IMR-90 (cell line): ENCODE measurements at regions not wholly inside any gene's neighbourhood (a gene's known extent, or its start where the extent isn't known, plus 50 kb on each side); places are given as distances from the start of the nearest gene placed in this dataset.

Source experiments
- ATAC-seq: fragments of 200-7000 bp; cut with Tn5 transposase; 2 replicates; pipeline ENCODE4 v1.9.1; 2020; ENCODE audit warnings: low read depth, mild to moderate bottlenecking, moderate library complexity
- BruUV-seq: library from RNA; stranded (reverse); fragments of 400-500 nt; replicated peaks from 2 replicates; lab custom pipeline; 2021; lab: Mats Ljungman, UMichigan
- CTCF ChIA-PET: fragments of 300-600 bp; formaldehyde crosslinking; extraction: SDS; loops from one replicate; lab custom pipeline; 2021; ENCODE audit warnings: antibody characterized with exemption; lab: Yijun Ruan, JAX
- POLR2A ChIA-PET: fragments of 300-600 bp; sonication (Branson Sonifier 250); formaldehyde crosslinking; loops from one replicate; lab custom pipeline; 2022; ENCODE audit warnings: antibody characterized with exemption; ENCODE audit not compliant: unreplicated experiment; lab: Charles Lee
- DNase-seq: peaks from one replicate; pipeline ENCODE4 v3.0.0; 2013
- H2AFZ ChIP-seq: replicated peaks from 2 replicates; pipeline ENCODE3; 2013; ENCODE audit warnings: low read length, mild to moderate bottlenecking; ENCODE audit not compliant: poor library complexity
- H2AK5ac ChIP-seq: 2 replicates; pipeline ENCODE4 v1.6.1; 2013; ENCODE audit warnings: low read depth, low read length, inconsistent platforms
- H2AK9ac ChIP-seq: replicated peaks from 2 replicates; pipeline ENCODE3; 2013; ENCODE audit warnings: mild to moderate bottlenecking, low read depth, low read length, moderate library complexity; ENCODE audit not compliant: poor library complexity
- H2BK120ac ChIP-seq: 2 replicates; pipeline ENCODE4 v1.6.1; 2013; ENCODE audit warnings: low read depth, low read length, inconsistent platforms
- H2BK15ac ChIP-seq: 3 replicates; pipeline ENCODE4 v1.6.1; 2013; ENCODE audit warnings: low read depth, low read length, inconsistent platforms
- H2BK20ac ChIP-seq: 2 replicates; pipeline ENCODE4 v1.6.1; 2013; ENCODE audit warnings: low read depth, mild to moderate bottlenecking, inconsistent platforms, low read length, moderate library complexity
- H2BK5ac ChIP-seq: 2 replicates; pipeline ENCODE4 v1.6.1; 2013; ENCODE audit warnings: mild to moderate bottlenecking, low read depth, low read length, inconsistent platforms; ENCODE audit not compliant: poor library complexity, severe bottlenecking
- H3K14ac ChIP-seq: replicated peaks from 2 replicates; pipeline ENCODE4 v1.6.1; 2013; ENCODE audit warnings: low read depth, low read length, inconsistent platforms
- H3K18ac ChIP-seq: 2 replicates; pipeline ENCODE4 v1.6.1; 2013; ENCODE audit warnings: low read depth, low read length, control low read depth
- H3K23ac ChIP-seq: 2 replicates; pipeline ENCODE4 v1.6.1; 2013; ENCODE audit warnings: low read depth, low read length, inconsistent platforms
- H3K27ac ChIP-seq: 2 replicates; pipeline ENCODE4 v1.5.1; 2013; ENCODE audit warnings: mild to moderate bottlenecking, control low read depth, low read length; ENCODE audit not compliant: insufficient read depth
- H3K27me3 ChIP-seq: 2 replicates; pipeline ENCODE4 v1.6.1; 2013; ENCODE audit warnings: low read length; ENCODE audit not compliant: control insufficient read depth, insufficient read depth
- H3K36me3 ChIP-seq: 2 replicates; pipeline ENCODE4 v1.6.1; 2013; ENCODE audit warnings: low read length, mixed read lengths; ENCODE audit not compliant: control insufficient read depth, insufficient read depth
- H3K4ac ChIP-seq: 2 replicates; pipeline ENCODE4 v1.6.1; 2013; ENCODE audit warnings: low read depth, low read length, inconsistent platforms
- H3K4me1 ChIP-seq: 2 replicates; pipeline ENCODE4 v1.6.1; 2013; ENCODE audit warnings: low read length, mixed read lengths; ENCODE audit not compliant: control insufficient read depth, insufficient read depth
- H3K4me2 ChIP-seq: 2 replicates; pipeline ENCODE4 v1.6.1; 2013; ENCODE audit warnings: low read depth, mild to moderate bottlenecking, control low read depth, low read length, moderate library complexity
- H3K4me3 ChIP-seq: 2 replicates; pipeline ENCODE4 v1.5.1; 2013; ENCODE audit warnings: low read depth, mild to moderate bottlenecking, control low read depth, low read length, moderate library complexity; ENCODE audit not compliant: insufficient read depth
- H3K56ac ChIP-seq: 2 replicates; pipeline ENCODE4 v1.6.1; 2013; ENCODE audit warnings: low read length, inconsistent platforms; ENCODE audit not compliant: insufficient read depth; ENCODE audit errors: extremely low read depth
- H3K79me1 ChIP-seq, 2 experiments: 2 replicates each; pipeline ENCODE4 v1.6.1; 2013; ENCODE audit warnings: low read length in 2 of 2, inconsistent platforms in 1 of 2, low read depth in 1 of 2
- H3K9ac ChIP-seq: 2 replicates; pipeline ENCODE4 v1.6.1; 2013; ENCODE audit warnings: low read depth, low read length, control low read depth
- H3K9me1 ChIP-seq: 2 replicates; pipeline ENCODE4 v1.6.1; 2013; ENCODE audit warnings: low read length, inconsistent platforms; ENCODE audit not compliant: insufficient read depth
- H3K9me3 ChIP-seq: 2 replicates; pipeline ENCODE4 v1.6.1; 2013; ENCODE audit warnings: low read length; ENCODE audit not compliant: control insufficient read depth, insufficient read depth
- H4K20me1 ChIP-seq: 2 replicates; pipeline ENCODE4 v1.6.1; 2013; ENCODE audit warnings: low read length, inconsistent platforms; ENCODE audit not compliant: insufficient read depth
- H4K5ac ChIP-seq: 2 replicates; pipeline ENCODE4 v1.6.1; 2013; ENCODE audit warnings: mild to moderate bottlenecking, low read depth, low read length, control low read depth
- H4K8ac ChIP-seq, 2 experiments: 2 replicates each; pipeline ENCODE4 v1.6.1; 2013; ENCODE audit warnings: low read depth in 2 of 2, low read length in 2 of 2, control low read depth in 1 of 2, inconsistent platforms in 1 of 2
- H4K91ac ChIP-seq: 2 replicates; pipeline ENCODE4 v1.6.1; 2013; ENCODE audit warnings: low read depth, low read length, inconsistent platforms; ENCODE audit not compliant: insufficient read depth
- BHLHE40 ChIP-seq: fragments of 150-350 bp; IDR thresholded peaks from 2 replicates; pipeline ENCODE4 v1.6.1; 2016; ENCODE audit warnings: mild to moderate bottlenecking, low read depth, low read length
- CEBPB ChIP-seq: IDR thresholded peaks from 2 replicates; pipeline ENCODE4 v1.6.1; 2012; ENCODE audit warnings: low read depth, low read length, improper control_type of control experiment
- CHD1 ChIP-seq: IDR thresholded peaks from 2 replicates; pipeline ENCODE4 v1.6.1; 2012; ENCODE audit warnings: low read depth, low read length, improper control_type of control experiment
- FOS ChIP-seq: fragments of 150-350 bp; IDR thresholded peaks from 2 replicates; pipeline ENCODE4 v1.6.1; 2016; ENCODE audit warnings: low read depth, low read length
- MAFK ChIP-seq: IDR thresholded peaks from 2 replicates; pipeline ENCODE4 v1.6.1; 2012; ENCODE audit warnings: low read depth, low read length, improper control_type of control experiment
- MAZ ChIP-seq: IDR thresholded peaks from 2 replicates; pipeline ENCODE4 v1.6.1; 2012; ENCODE audit warnings: low read depth, mild to moderate bottlenecking, low read length, improper control_type of control experiment, moderate library complexity, borderline replicate concordance
- MXI1 ChIP-seq: IDR thresholded peaks from 2 replicates; pipeline ENCODE4 v1.6.1; 2012; ENCODE audit warnings: low read depth, mild to moderate bottlenecking, low read length, moderate library complexity, borderline replicate concordance
- NFE2L2 ChIP-seq: fragments of 150-350 bp; IDR thresholded peaks from 2 replicates; pipeline ENCODE4 v1.6.1; 2016; ENCODE audit warnings: low read depth, mild to moderate bottlenecking, low read length
- POLR2A ChIP-seq: IDR thresholded peaks from 2 replicates; pipeline ENCODE4 v1.6.1; 2012; ENCODE audit warnings: mild to moderate bottlenecking, low read depth, low read length
- RAD21 ChIP-seq: IDR thresholded peaks from 2 replicates; pipeline ENCODE4 v1.6.1; 2012; ENCODE audit warnings: low read length, improper control_type of control experiment
- RCOR1 ChIP-seq: IDR thresholded peaks from 2 replicates; pipeline ENCODE4 v1.6.1; 2012; ENCODE audit warnings: mild to moderate bottlenecking, low read length, improper control_type of control experiment; ENCODE audit not compliant: insufficient replicate concordance
- RFX5 ChIP-seq: IDR thresholded peaks from 2 replicates; pipeline ENCODE4 v1.8.0; 2012; ENCODE audit warnings: low read depth, mild to moderate bottlenecking, low read length, moderate library complexity
- SMC3 ChIP-seq: fragments of 150-350 bp; IDR thresholded peaks from 2 replicates; pipeline ENCODE4 v1.6.1; 2016; ENCODE audit warnings: low read depth, mild to moderate bottlenecking, antibody characterized with exemption, low read length, moderate library complexity
- WGBS, 2 experiments: methylation state at CpG; one replicate each; pipeline versions ENCODE4 v1.1.5 to v1.1.7; 2013; ENCODE audit warnings: missing lambda C conversion rate in 2 of 2; ENCODE audit not compliant: insufficient read length in 1 of 2; ENCODE audit errors: extremely low coverage in 2 of 2; 5-methylcytosine and 5-hydroxymethylcytosine counted together
- dilution Hi-C: fragments of 300-500 bp; cut with HindIII; formaldehyde crosslinking; loops from one replicate; pipeline ENCODE4 v1.14.3; 2018; ENCODE audit warnings: low sequenced_read_pairs; ENCODE audit not compliant: unreplicated experiment
- in situ Hi-C: fragments of 300-500 bp; cut with MboI; formaldehyde crosslinking; loops from 3 replicates; pipeline ENCODE4 v1.14.3; 2019; ENCODE audit warnings: low sequenced_read_pairs, inconsistent platforms, mixed read lengths
- intact Hi-C: fragments of 100-400 bp; cut with micrococcal nuclease; formaldehyde crosslinking; loops from 2 replicates; pipeline ENCODE4 v1.10.0; 2022
- TF ChIP-seq, protein P1 (sequence below): fragments of 150-350 bp; IDR thresholded peaks from 2 replicates; pipeline ENCODE4 v1.6.1; 2016; ENCODE audit warnings: low read depth, mild to moderate bottlenecking, low read length, moderate library complexity, borderline replicate concordance
- TF ChIP-seq, protein P2 (sequence below): conservative IDR thresholded peaks from 2 replicates; pipeline ENCODE4 v1.5.1; 2012; ENCODE audit warnings: mild to moderate bottlenecking, low read depth, low read length, improper control_type of control experiment
- TF ChIP-seq, protein P3 (sequence below): fragments of 150-350 bp; IDR thresholded peaks from 2 replicates; pipeline ENCODE4 v1.6.1; 2017; ENCODE audit warnings: mild to moderate bottlenecking, antibody characterized with exemption, low read length, low read depth

DNA sequence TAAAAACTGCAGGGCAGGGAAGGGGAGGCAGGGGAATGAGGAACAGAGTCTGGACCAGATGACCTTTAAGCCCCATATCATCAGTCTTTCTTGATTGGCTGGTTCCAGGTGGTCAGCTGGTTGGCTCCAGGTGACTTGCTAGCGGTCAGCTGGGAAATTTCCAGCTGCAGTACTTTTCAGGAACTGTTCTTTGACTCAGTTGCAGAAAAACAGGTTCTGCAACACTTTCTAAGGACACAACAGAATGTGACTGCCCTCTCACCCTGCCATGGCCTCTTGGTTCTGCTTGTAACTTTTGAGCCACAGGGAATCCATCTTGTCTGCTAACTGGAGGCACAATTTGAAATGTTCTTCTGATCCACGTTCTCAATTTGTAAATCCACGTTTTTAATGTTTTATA lies 278.3 kb upstream of the LRATD1 start:
- Histone ChIP-seq H3K56ac (no peak overlapping the region), H3K18ac (no peak overlapping the region), H2AK5ac (no peak overlapping the region), H4K5ac (no peak overlapping the region), H3K23ac (no peak overlapping the region), H4K20me1 (no peaks in the 10 kb centered on the region), H3K4me3 (no peak overlapping the region), H3K27me3 (no peaks in the 10 kb centered on the region), H2BK15ac (no peak overlapping the region), H3K9me1 (no peaks in the 10 kb centered on the region), H3K14ac (no peak overlapping the region), H3K9ac (no peak overlapping the region), H3K79me1 (no peaks in the 10 kb centered on the region), H3K27ac (no peak overlapping the region), H2AFZ (no peak overlapping the region), H2BK20ac (no peak overlapping the region), H2BK5ac (no peak overlapping the region), H2BK120ac (no peak overlapping the region), H3K36me3 (no peaks in the 10 kb centered on the region), H3K9me3 (peaks cover 4% of the 10 kb centered on the region), H3K4me2 (no peak overlapping the region), H3K4ac (no peak overlapping the region), H2AK9ac (no peak overlapping the region), H3K4me1 (no peaks in the 10 kb centered on the region), H4K91ac (no peak overlapping the region), H4K8ac (no peak overlapping the region)
- ChIA-PET POLR2A (no interaction called here), CTCF (no interaction called here)
- TF ChIP-seq MAZ (no peak), RFX5 (no peak), NFE2L2 (no peak), MXI1 (no peak), CEBPB (no peak), BHLHE40 (no peak), RAD21 (no peak), CHD1 (no peak), RCOR1 (no peak), MAFK (no peak), POLR2A (no peak), FOS (no peak), SMC3 (no peak)
- TF ChIP-seq, protein P1, sequence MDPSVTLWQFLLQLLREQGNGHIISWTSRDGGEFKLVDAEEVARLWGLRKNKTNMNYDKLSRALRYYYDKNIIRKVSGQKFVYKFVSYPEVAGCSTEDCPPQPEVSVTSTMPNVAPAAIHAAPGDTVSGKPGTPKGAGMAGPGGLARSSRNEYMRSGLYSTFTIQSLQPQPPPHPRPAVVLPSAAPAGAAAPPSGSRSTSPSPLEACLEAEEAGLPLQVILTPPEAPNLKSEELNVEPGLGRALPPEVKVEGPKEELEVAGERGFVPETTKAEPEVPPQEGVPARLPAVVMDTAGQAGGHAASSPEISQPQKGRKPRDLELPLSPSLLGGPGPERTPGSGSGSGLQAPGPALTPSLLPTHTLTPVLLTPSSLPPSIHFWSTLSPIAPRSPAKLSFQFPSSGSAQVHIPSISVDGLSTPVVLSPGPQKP = no peak
- TF ChIP-seq, protein P2, sequence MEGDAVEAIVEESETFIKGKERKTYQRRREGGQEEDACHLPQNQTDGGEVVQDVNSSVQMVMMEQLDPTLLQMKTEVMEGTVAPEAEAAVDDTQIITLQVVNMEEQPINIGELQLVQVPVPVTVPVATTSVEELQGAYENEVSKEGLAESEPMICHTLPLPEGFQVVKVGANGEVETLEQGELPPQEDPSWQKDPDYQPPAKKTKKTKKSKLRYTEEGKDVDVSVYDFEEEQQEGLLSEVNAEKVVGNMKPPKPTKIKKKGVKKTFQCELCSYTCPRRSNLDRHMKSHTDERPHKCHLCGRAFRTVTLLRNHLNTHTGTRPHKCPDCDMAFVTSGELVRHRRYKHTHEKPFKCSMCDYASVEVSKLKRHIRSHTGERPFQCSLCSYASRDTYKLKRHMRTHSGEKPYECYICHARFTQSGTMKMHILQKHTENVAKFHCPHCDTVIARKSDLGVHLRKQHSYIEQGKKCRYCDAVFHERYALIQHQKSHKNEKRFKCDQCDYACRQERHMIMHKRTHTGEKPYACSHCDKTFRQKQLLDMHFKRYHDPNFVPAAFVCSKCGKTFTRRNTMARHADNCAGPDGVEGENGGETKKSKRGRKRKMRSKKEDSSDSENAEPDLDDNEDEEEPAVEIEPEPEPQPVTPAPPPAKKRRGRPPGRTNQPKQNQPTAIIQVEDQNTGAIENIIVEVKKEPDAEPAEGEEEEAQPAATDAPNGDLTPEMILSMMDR = no peak
- TF ChIP-seq, protein P3, sequence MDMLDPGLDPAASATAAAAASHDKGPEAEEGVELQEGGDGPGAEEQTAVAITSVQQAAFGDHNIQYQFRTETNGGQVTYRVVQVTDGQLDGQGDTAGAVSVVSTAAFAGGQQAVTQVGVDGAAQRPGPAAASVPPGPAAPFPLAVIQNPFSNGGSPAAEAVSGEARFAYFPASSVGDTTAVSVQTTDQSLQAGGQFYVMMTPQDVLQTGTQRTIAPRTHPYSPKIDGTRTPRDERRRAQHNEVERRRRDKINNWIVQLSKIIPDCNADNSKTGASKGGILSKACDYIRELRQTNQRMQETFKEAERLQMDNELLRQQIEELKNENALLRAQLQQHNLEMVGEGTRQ = no peak
- DNase-seq (no peak), ATAC-seq (no peak)
- intact Hi-C loops = no loop called here
- no CpG with 5 or more reads among the region's 3 CpGs for WGBS, 2 experiments
- dilution Hi-C loops = no loop called here
- in situ Hi-C loops = no loop called here
- BruUV-seq = no TSS peak
